HepG2 (cell line): ENCODE measurements at regions not wholly inside any gene's neighbourhood (a gene's known extent, or its start where the extent isn't known, plus 50 kb on each side); places are given as distances from the start of the nearest gene placed in this dataset.

ENCODE experiments used
- DR1 ChIP-seq: sonication (generic); formaldehyde crosslinking; IDR thresholded peaks from 2 replicates; pipeline ENCODE4 v1.8.0; 2021; ENCODE audit warnings: mild to moderate bottlenecking, missing genetic modification reagents, inconsistent platforms
- ELF4 ChIP-seq: sonication (generic); formaldehyde crosslinking; IDR thresholded peaks from 2 replicates; pipeline ENCODE4 v1.5.0; 2020; ENCODE audit warnings: missing genetic modification reagents, mild to moderate bottlenecking, moderate library complexity, borderline replicate concordance
- HNF4A ChIP-seq: sonication (generic); formaldehyde crosslinking; IDR thresholded peaks from 2 replicates; pipeline ENCODE4 v1.4.0; 2020; ENCODE audit warnings: missing genetic modification reagents
- HNF4G ChIP-seq, 2 experiments: sonication (generic) in 1 of 2; formaldehyde crosslinking in 1 of 2; IDR thresholded peaks; 2 replicates each; pipeline versions ENCODE4 v1.4.0 to v1.6.1; 2011 to 2020; ENCODE audit warnings: borderline replicate concordance in 2 of 2, low read depth in 2 of 2, mild to moderate bottlenecking in 2 of 2, low read length in 1 of 2, missing genetic modification reagents in 1 of 2, moderate library complexity in 1 of 2
- NFE2L2 ChIP-seq: fragments of 150-350 bp; IDR thresholded peaks from 2 replicates; pipeline ENCODE4 v1.6.1; 2014; ENCODE audit warnings: low read length
- NR2F1 ChIP-seq, 2 experiments: fragments of 450-650 bp in 1 of 2; formaldehyde crosslinking in 1 of 2; IDR thresholded peaks; 2 replicates each; pipeline versions ENCODE4 v1.5.0 to v1.6.1; 2016 to 2020; ENCODE audit warnings: mild to moderate bottlenecking in 1 of 2, missing compliant biosample characterization in 1 of 2, missing genetic modification reagents in 1 of 2, moderate library complexity in 1 of 2
- NR2F6 ChIP-seq, 2 experiments: IDR thresholded peaks; 2 replicates each; pipeline ENCODE4 v1.6.1; 2016; ENCODE audit warnings: antibody characterized with exemption in 1 of 2, mild to moderate bottlenecking in 1 of 2
- PRDM10 ChIP-seq: sonication (generic); formaldehyde crosslinking; IDR thresholded peaks from 2 replicates; pipeline ENCODE4 v1.4.0; 2020; ENCODE audit warnings: low read depth, missing genetic modification reagents
- RXRB ChIP-seq: IDR thresholded peaks from 2 replicates; pipeline ENCODE4 v1.6.1; 2016; ENCODE audit warnings: borderline replicate concordance, missing genetic modification reagents, missing compliant biosample characterization
- SKI ChIP-seq: fragments of 450-650 bp; IDR thresholded peaks from one replicate; pipeline ENCODE4 v1.6.1; 2018; ENCODE audit warnings: mild to moderate bottlenecking; ENCODE audit not compliant: partially characterized antibody
- SOX6 ChIP-seq, 2 experiments: fragments of 450-650 bp in 1 of 2; sonication (generic) in 1 of 2; formaldehyde crosslinking in 1 of 2; IDR thresholded peaks; 2 replicates each; pipeline versions ENCODE4 v1.4.0 to v1.6.1; 2017 to 2020; ENCODE audit warnings: antibody characterized with exemption in 1 of 2, mild to moderate bottlenecking in 1 of 2, missing genetic modification reagents in 1 of 2
- TF ChIP-seq, protein P1 (sequence below): sonication (generic); IDR thresholded peaks from 2 replicates; pipeline ENCODE4 v1.6.1; 2016; ENCODE audit warnings: low read depth, borderline replicate concordance

GRCh38 chr4:135122457-135122856, 920.9 kb upstream of the PABPC4L start (continued):
- TF ChIP-seq PRDM10 (CRISPR knock-in tag): no peak
- TF ChIP-seq RXRB: peak; percentile 44; the same call in 1 of the 2 replicates
- no peak for TF ChIP-seq SKI
- no peak for TF ChIP-seq ELF4 (CRISPR knock-in tag)
- 0 out of 2 replicates have a peak, but pooled peaks have one; percentile 33 for TF ChIP-seq NR2F6 (IDR thresholded peaks at IDR 0.05)
- TF ChIP-seq NR2F6 (CRISPR knock-in tag; IDR thresholded peaks at IDR 0.05): no peak
- TF ChIP-seq DR1: no peak
- peak in 1 of 2 experiments; percentile 44; a peak in 1 of 4 replicates for TF ChIP-seq NR2F1 (CRISPR knock-in tag; IDR thresholded peaks at IDR 0.05)
- TF ChIP-seq SOX6 (IDR thresholded peaks at IDR 0.05): no peak
- peak; percentile 46; the same call in 1 of the 2 replicates for TF ChIP-seq SOX6 (CRISPR knock-in tag; IDR thresholded peaks at IDR 0.05)
- peak; percentile 40; the same call in 1 of the 2 replicates for TF ChIP-seq HNF4A (CRISPR knock-in tag)
- TF ChIP-seq, protein P1, sequence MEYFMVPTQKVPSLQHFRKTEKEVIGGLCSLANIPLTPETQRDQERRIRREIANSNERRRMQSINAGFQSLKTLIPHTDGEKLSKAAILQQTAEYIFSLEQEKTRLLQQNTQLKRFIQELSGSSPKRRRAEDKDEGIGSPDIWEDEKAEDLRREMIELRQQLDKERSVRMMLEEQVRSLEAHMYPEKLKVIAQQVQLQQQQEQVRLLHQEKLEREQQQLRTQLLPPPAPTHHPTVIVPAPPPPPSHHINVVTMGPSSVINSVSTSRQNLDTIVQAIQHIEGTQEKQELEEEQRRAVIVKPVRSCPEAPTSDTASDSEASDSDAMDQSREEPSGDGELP: no peak
- no peak for TF ChIP-seq NFE2L2
- peak; percentile 23; the same call in 1 of the 2 replicates for TF ChIP-seq HNF4G (IDR thresholded peaks at IDR 0.05; ENCODE audit: borderline replicate concordance, low read depth, low read length)
- TF ChIP-seq HNF4G (CRISPR knock-in tag; IDR thresholded peaks at IDR 0.05; ENCODE audit: borderline replicate concordance, low read depth): no peak
